ENCODE measurements at regions not wholly inside any gene's neighbourhood (a gene's known extent, or its start where the extent isn't known, plus 50 kb on each side); places are given as distances from the start of the nearest gene placed in this dataset.
"Not testable (repeated sequence)": the region's sequence is repeated elsewhere in the genome, so short reads cannot be mapped to it uniquely, and the experiment has no call there.

DNA sequence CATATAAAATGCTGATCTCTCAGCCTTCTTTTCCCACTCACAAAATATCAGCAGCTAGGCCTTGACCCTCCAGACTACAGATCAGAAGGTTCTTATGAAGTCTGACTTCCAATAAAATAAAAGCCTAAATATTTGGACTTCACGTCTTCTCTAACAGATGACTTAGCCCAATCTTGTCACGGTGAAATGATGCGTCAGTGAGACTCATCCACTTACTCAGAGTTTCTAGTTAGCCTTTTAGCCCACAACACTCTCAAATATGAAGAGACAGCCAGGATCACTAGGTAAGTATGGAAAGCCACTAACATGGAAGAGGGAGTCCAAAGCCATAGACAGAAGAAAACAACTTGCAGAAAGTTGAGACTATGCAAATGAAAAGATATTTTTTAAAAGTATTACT lies 601.2 kb downstream of the PYDC2 start:
- Histone ChIP-seq H3K27ac (no peak overlapping the region), H3K27me3 (no peaks in the 10 kb centered on the region), H3K4me3 (no peak overlapping the region), H3K4me1 (no peaks in the 10 kb centered on the region), H3K9me3 (no peaks in the 10 kb centered on the region), H3K36me3 (no peaks in the 10 kb centered on the region)
- ATAC-seq (no peak), DNase-seq (no peak)
- intact Hi-C loops (cut with DNase I) = no loop called here
- no peak for TF ChIP-seq CTCF (IDR thresholded peaks at IDR 0.05)

DNA sequence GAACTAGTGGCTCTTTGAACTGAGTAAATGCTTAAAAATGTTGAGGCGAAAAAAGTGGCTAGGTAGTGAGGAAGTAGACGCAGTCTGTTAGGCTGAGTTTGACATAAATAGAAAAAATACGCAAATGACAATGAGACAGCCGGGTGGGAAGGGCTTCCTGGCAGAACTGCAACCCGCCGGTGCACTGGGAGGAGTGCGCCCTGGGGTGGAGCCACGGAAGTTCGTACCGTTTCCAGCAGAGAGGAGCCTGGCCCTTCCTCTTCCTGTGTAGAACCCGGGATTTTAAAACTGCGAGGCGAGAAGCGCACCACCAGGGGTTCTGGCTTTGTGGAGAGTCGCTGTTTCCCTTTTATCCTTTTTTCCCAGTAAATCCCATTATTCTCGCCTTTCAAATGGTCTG lies 602.6 kb downstream of the PYDC2 start:
- intact Hi-C loops (cut with DNase I) = no loop called here
- Histone ChIP-seq H3K27me3 (no peaks in the 10 kb centered on the region), H3K36me3 (no peaks in the 10 kb centered on the region), H3K9me3 (no peaks in the 10 kb centered on the region), H3K4me1 (no peaks in the 10 kb centered on the region), H3K4me3 (no peak overlapping the region), H3K27ac (no peak overlapping the region)
- ATAC-seq (no peak), DNase-seq (peak in 2 of 4 donors; percentile 34 to 41)
- TF ChIP-seq CTCF (IDR thresholded peaks at IDR 0.05) = no peak

GRCh38 chr3:192064959-192065358 lies 604.0 kb downstream of the PYDC2 start:
- ATAC-seq = no peak
- Histone ChIP-seq H3K36me3 (no peaks in the 10 kb centered on the region), H3K27me3 (no peaks in the 10 kb centered on the region), H3K4me3 (no peak overlapping the region), H3K4me1 (no peaks in the 10 kb centered on the region), H3K27ac (no peak overlapping the region), H3K9me3 (no peaks in the 10 kb centered on the region)
- TF ChIP-seq CTCF (IDR thresholded peaks at IDR 0.05) = no peak
- no peak for DNase-seq
- intact Hi-C loops (cut with DNase I) = no loop called here

GRCh38 chr3:192066253-192066652 lies 605.3 kb downstream of the PYDC2 start:
- intact Hi-C loops (cut with DNase I) = not testable (repeated sequence)

DNA sequence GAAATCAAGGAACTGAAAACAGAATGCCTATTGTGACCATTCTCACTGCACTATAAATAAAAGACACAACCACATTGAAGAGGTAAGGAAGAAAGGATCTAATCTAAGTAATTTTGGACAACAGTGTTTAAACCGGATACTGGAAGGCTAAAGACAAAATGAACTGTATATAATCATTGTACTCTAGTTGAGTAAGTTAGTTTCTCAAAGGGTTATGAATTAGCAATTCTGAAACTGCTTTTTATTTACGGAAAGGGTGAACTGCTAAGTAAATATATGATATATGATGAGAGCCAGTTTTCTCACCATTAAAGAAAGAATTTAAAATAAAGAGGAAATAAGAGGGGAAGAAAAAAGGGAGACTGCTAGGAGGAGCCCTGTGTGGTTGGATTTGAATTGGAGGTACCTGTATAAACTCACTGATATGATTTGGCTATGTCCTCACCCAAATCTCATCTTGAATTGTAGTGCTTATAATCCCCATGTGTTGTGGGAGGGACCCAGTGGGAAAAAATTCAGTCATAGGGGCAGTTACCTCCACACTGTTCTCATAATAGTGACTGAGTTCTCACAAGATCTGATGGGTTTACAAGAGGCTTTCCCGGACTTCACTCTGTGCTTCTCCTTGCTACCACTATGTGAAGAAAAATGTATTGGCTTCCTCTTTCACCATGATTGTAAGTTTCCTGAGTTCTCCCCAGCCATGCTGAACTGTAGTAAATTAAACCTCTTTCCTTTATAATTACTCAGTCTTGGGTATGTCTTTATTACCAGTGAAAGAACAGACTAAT lies 607.7 kb downstream of the PYDC2 start:
- Histone ChIP-seq H3K36me3 (no peaks in the 10 kb centered on the region), H3K4me1 (no peaks in the 10 kb centered on the region), H3K27me3 (no peaks in the 10 kb centered on the region), H3K9me3 (no peaks in the 10 kb centered on the region), H3K27ac (no peak overlapping the region), H3K4me3 (no peak overlapping the region)
- ATAC-seq (no peak), DNase-seq (no peak)
- intact Hi-C loops (cut with DNase I) = no loop called here
- TF ChIP-seq CTCF (IDR thresholded peaks at IDR 0.05) = no peak

More at GRCh38 chr3:192066253-192066652, 605.3 kb downstream of the PYDC2 start:
- not testable (repeated sequence) for H3K4me1 ChIP-seq, H3K27me3 ChIP-seq, H3K27ac ChIP-seq, H3K36me3 ChIP-seq, H3K9me3 ChIP-seq, ATAC-seq, H3K4me3 ChIP-seq
- peak in 1 of 4 donors; percentile 55 for DNase-seq

All from left lung (tissue), 4 donors.